Immature natural killer cell (primary cell): ENCODE measurements at regions not wholly inside any gene's neighbourhood (a gene's known extent, or its start where the extent isn't known, plus 50 kb on each side); places are given as distances from the start of the nearest gene placed in this dataset.
"Not testable (repeated sequence)": the region's sequence is repeated elsewhere in the genome, so short reads cannot be mapped to it uniquely, and the experiment has no call there.

Experiments used
- DNase-seq, 3 donors: peaks; one replicate each; pipeline ENCODE4 v3.0.0; 2022; ENCODE audit warnings: mixed read lengths in 1 of 3
- H3K27ac Mint-ChIP-seq, 6 donors: one replicate each; pipeline ENCODE4 v1.8.0; 2020; ENCODE audit warnings: mixed read lengths in 6 of 6, mild to moderate bottlenecking in 5 of 6, inconsistent platforms in 4 of 6, moderate library complexity in 3 of 6
- H3K27me3 Mint-ChIP-seq, 3 donors: one replicate each; pipeline ENCODE4 v1.8.0; 2020 to 2021; ENCODE audit warnings: low read depth in 3 of 3, mild to moderate bottlenecking in 3 of 3, mixed read lengths in 3 of 3, moderate library complexity in 3 of 3, inconsistent platforms in 1 of 3
- H3K36me3 Mint-ChIP-seq, 3 donors: one replicate each; pipeline ENCODE4 v1.8.0; 2020; ENCODE audit warnings: mixed read lengths in 3 of 3, inconsistent platforms in 2 of 3, mild to moderate bottlenecking in 2 of 3
- H3K4me1 Mint-ChIP-seq, 2 donors: one replicate each; pipeline ENCODE4 v1.8.0; 2020; ENCODE audit warnings: inconsistent platforms in 2 of 2, mild to moderate bottlenecking in 2 of 2, mixed read lengths in 2 of 2, moderate library complexity in 1 of 2
- H3K4me3 Mint-ChIP-seq, 5 donors: one replicate each; pipeline ENCODE4 v1.8.0; 2020; ENCODE audit warnings: mild to moderate bottlenecking in 5 of 5, mixed read lengths in 5 of 5, inconsistent platforms in 3 of 5, moderate library complexity in 3 of 5
- H3K9me3 Mint-ChIP-seq, 6 donors: one replicate each; pipeline ENCODE4 v1.8.0; 2020; ENCODE audit warnings: mild to moderate bottlenecking in 6 of 6, mixed read lengths in 6 of 6, inconsistent platforms in 4 of 6, moderate library complexity in 3 of 6

DNA sequence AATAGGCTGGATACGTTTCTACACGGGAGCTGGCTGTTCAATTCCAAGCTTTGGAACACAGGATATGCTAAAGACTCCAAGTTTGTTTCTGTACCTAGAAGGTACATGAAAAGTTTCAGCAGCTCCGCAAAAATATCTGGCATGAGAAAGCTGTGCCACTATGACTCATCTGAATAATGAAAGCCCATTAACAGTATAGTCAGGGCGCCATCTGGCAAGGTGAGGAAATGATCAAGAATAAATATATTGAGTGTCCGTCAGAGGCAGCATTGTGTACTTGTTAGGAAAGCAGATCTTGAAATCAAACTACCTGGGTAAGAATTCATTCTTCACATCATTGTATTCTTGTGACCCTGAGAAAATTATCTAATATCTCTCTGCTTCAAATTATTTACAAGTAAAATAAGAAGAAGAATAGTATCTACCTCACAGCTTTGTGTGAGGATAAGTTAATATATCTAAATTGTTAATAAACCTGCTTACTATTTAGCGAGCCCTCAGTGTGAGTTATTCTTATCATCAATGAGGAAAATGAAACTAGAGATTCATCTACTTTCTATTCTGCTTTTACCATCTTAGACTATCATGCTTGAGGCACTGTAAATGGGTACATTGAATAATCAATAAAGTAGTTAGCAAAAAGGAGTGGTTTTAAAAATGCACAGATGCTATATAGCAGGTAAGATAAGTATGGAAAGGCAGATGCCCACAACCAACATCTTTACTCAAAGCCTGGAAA is 53.5 kb downstream of the FSCB start:
- H3K9me3 Mint-ChIP-seq = peaks cover 14 to 55% (median 35%) of the 10 kb centered on the region in 6 donors
- H3K36me3 Mint-ChIP-seq = peaks cover 0 to 4% (median 0%) of the 10 kb centered on the region in 3 donors
- DNase-seq = no peak
- H3K4me3 Mint-ChIP-seq = no peak overlapping the region
- H3K27ac Mint-ChIP-seq = no peak overlapping the region
- peaks cover 0 to 5% (median 0%) of the 10 kb centered on the region in 3 donors for H3K27me3 Mint-ChIP-seq
- no peaks in the 10 kb centered on the region for H3K4me1 Mint-ChIP-seq

DNA sequence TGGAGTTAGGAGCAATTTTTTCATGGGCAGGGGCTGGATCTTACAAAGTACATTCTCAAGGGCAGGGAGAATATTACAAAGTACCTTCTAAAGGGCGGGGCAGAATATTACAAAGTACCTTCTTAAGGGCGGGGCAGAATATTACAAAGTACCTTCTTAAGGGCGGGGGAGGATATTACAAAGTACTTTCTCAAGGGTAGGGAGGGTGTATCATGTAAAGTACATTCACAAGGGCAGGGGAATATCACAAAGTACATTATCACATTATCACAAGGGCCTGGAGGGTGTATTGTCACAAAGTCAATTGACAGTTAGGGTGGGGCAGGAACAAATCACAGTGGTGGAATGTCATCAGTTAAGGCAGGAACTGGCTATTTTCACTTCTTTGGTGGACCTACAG is 56.9 kb downstream of the FSCB start:
- not testable (repeated sequence) for H3K4me3 Mint-ChIP-seq, H3K27me3 Mint-ChIP-seq, H3K27ac Mint-ChIP-seq, H3K4me1 Mint-ChIP-seq, H3K36me3 Mint-ChIP-seq, DNase-seq
- peaks cover 14 to 31% (median 25%) of the 10 kb centered on the region in 6 donors for H3K9me3 Mint-ChIP-seq

DNA sequence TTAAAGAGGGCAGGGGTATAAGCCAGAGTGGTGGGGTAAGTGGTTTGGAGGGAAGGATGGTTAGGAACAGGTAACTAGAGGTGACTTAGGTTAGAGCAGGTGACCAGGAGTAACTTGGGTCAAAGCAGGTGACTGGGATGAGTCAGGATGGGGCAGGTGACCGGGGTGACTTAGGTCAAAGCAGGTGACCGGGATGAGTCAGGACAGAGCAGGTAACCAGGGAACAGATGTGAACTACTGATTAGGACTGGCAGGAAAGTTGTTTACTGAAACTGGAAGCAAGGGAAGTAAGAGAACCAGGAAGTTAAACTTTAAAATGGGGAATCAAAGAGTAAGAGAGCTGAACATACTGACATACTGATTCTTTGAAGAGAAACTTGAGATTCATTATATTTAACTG is 57.4 kb downstream of the FSCB start:
- no peaks in the 10 kb centered on the region for H3K4me1 Mint-ChIP-seq
- H3K27ac Mint-ChIP-seq = no peak overlapping the region
- DNase-seq = no peak
- H3K9me3 Mint-ChIP-seq = peaks cover 14 to 32% (median 24%) of the 10 kb centered on the region in 6 donors
- H3K4me3 Mint-ChIP-seq = no peak overlapping the region
- H3K36me3 Mint-ChIP-seq = no peaks in the 10 kb centered on the region
- H3K27me3 Mint-ChIP-seq = peaks cover 0 to 2% (median 0%) of the 10 kb centered on the region in 3 donors

DNA sequence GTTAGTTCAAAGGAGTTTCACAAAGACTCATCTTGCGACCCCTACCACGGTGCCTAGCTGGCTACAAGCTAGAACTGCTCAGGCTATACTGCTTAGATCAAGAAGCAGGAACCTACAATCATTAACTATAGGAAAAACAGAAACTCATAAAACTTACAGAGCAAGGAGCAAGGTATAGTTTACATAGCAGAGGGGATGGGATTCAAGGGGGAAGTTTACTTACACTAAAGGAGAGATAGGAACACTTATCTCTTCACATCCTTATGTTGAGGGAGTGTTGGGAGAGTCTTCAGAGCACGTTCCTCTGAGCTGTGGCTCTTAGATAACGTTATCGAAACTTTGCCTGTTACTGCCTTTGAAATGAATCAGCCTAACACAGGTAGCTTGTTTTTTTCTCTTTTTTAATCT is 58.1 kb downstream of the FSCB start:
- peaks cover 0 to 2% (median 0%) of the 10 kb centered on the region in 3 donors for H3K27me3 Mint-ChIP-seq
- H3K36me3 Mint-ChIP-seq = no peaks in the 10 kb centered on the region
- DNase-seq = no peak
- H3K27ac Mint-ChIP-seq = no peak overlapping the region
- no peak overlapping the region for H3K4me3 Mint-ChIP-seq
- peaks cover 10 to 32% (median 20%) of the 10 kb centered on the region in 6 donors for H3K9me3 Mint-ChIP-seq
- no peaks in the 10 kb centered on the region for H3K4me1 Mint-ChIP-seq

DNA sequence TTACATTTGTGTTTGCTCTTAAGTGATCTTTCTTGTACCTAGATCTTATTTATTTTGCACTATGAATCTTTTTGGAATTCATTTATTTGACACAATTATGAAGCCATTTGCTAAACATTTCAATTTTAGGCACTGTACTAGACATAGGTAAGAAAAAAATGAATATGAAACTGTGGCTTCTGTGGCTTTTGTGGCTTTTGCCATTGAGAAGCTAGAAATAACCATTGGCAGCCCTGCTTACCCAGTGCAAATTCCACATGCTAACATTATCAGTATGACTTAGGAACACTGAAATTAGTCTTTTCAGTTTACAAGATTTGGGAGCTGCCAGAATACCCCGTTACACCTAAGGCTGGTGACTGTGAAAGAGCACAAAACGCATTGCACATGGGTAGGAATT is 60.1 kb downstream of the FSCB start:
- Mint-ChIP-seq H3K9me3 (peaks cover 5 to 21% (median 8%) of the 10 kb centered on the region in 6 donors), H3K36me3 (no peaks in the 10 kb centered on the region), H3K27me3 (no peaks in the 10 kb centered on the region), H3K4me1 (no peaks in the 10 kb centered on the region), H3K27ac (no peak overlapping the region), H3K4me3 (no peak overlapping the region)
- DNase-seq = no peak

DNA sequence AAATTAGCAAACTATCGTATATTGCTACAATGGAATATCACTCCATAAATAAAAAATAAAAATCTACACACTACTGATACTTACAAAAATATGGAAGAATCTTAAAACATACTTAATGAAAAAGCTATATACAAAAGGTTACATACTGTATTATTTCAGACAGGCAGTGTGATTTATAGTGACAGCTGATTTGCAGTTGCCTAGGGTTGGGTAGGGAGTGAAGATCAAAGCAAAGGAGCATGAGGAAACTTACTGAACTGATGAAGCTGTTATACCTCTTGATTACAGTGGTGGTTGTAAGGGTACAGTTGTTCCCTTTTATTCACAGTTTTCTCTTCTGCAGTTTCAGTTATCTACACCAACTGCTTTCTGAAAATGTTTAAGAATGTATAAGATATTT is 62.6 kb downstream of the FSCB start:
- H3K27ac Mint-ChIP-seq = no peak overlapping the region
- H3K4me1 Mint-ChIP-seq = no peaks in the 10 kb centered on the region
- DNase-seq = no peak
- H3K36me3 Mint-ChIP-seq = no peaks in the 10 kb centered on the region
- H3K9me3 Mint-ChIP-seq = peaks cover 2 to 11% (median 5%) of the 10 kb centered on the region in 6 donors
- no peaks in the 10 kb centered on the region for H3K27me3 Mint-ChIP-seq
- H3K4me3 Mint-ChIP-seq = no peak overlapping the region

DNA sequence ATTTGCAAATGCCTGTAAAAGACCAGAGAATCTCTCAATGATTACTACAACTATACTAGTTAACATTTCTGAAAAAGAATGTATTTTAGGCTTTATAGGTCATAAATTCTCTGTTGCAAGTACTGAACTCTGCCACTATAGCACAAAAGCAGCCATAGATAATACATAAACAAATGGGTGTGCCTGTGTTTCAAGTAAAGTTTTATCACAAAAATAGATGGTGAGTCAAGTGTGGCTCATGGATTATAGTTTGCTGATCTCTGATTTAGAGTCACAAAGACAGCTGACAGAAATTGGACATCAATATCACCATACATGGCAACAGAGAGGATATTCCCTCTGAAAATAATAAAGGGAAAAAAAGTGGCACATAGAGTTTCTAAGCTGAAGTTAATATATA is 68.1 kb downstream of the FSCB start:
- no peak overlapping the region for H3K4me3 Mint-ChIP-seq
- no peaks in the 10 kb centered on the region for H3K4me1 Mint-ChIP-seq
- no peaks in the 10 kb centered on the region for H3K27me3 Mint-ChIP-seq
- peaks cover 0 to 4% (median 0%) of the 10 kb centered on the region in 3 donors for H3K36me3 Mint-ChIP-seq
- H3K27ac Mint-ChIP-seq = no peak overlapping the region
- H3K9me3 Mint-ChIP-seq = peaks cover 3 to 7% (median 5%) of the 10 kb centered on the region in 6 donors
- no peak for DNase-seq

DNA sequence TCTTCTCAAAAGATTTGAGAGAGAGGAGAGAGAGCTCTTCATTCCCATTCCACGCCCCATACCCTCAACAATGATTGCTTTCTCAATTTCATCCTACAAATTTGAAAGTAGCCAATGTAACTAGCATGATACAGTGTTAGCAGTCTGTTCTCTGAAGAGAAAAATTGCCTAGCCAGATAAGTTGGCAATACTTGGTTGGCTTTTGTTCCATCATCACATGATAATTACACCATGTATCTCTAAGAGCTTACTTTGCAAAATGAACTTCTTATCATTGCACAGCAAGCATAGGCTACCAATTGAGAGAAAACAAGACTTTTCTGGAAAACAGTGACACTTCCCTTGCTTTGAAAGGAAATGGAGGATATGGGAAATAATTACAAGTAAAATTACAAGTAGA is 68.9 kb downstream of the FSCB start:
- H3K4me1 Mint-ChIP-seq = no peaks in the 10 kb centered on the region
- H3K27ac Mint-ChIP-seq = no peak overlapping the region
- peaks cover 0 to 4% (median 0%) of the 10 kb centered on the region in 3 donors for H3K36me3 Mint-ChIP-seq
- no peaks in the 10 kb centered on the region for H3K27me3 Mint-ChIP-seq
- DNase-seq = no peak
- peaks cover 4 to 10% (median 6%) of the 10 kb centered on the region in 6 donors for H3K9me3 Mint-ChIP-seq
- no peak overlapping the region for H3K4me3 Mint-ChIP-seq

DNA sequence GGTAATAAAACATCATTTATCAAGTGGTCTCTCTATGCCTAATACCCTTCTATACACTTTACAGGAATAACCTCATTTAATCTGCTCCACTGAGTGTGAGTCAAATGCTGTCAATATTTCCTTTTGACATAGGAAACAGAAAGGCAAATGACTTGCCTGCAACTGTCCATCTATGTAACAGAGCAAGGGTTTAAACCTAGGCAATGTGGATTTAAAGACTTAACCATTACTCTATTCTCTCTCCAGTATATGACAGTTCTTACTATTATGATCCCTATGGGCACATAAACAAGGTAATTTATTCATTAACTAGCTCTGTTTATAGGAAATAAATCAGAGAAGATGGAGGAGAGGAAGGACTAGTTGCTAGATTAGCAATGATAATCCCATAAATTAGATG is 70.6 kb downstream of the FSCB start:
- H3K4me1 Mint-ChIP-seq = no peaks in the 10 kb centered on the region
- no peaks in the 10 kb centered on the region for H3K27me3 Mint-ChIP-seq
- H3K9me3 Mint-ChIP-seq = peaks cover 5 to 17% (median 8%) of the 10 kb centered on the region in 6 donors
- peaks cover 0 to 4% (median 0%) of the 10 kb centered on the region in 3 donors for H3K36me3 Mint-ChIP-seq
- H3K4me3 Mint-ChIP-seq = no peak overlapping the region
- H3K27ac Mint-ChIP-seq = no peak overlapping the region
- DNase-seq = no peak

DNA sequence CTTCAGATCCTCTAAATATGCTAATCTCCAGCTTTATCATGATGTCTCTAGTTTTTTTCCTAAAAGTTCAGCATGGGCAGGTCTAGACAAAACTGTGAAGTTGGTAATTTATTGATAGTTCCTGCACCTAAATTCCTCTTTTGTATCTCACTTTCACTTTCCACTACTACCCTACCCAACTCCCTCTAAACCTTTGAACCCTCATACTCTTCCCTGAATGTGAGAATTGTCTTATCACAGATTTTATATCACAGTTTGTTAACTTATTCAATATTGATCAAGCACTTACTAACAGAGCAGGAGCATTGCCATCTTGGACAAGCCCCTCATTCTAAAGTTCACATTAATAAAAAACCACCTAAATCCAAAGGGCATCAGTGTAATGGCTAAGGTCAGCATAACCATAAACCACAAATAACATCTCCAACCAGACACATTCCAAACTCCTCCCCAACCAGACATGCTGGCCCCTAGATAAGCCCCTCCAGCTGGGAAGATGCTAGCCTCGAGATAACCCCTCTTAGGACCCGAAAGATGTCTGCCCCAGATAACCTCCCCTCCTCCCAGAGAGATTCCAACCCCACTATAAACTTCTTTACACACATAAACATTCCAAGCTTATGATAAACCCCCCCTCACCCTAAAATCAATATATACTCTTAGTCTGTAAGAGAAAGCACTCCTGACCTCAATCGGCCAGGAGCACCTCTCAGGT is 78.7 kb downstream of the FSCB start:
- H3K36me3 Mint-ChIP-seq = no peaks in the 10 kb centered on the region
- no peak for DNase-seq
- H3K4me3 Mint-ChIP-seq = no peak overlapping the region
- H3K4me1 Mint-ChIP-seq = no peaks in the 10 kb centered on the region
- H3K27ac Mint-ChIP-seq = no peak overlapping the region
- H3K27me3 Mint-ChIP-seq = peaks cover 0 to 1% (median 0%) of the 10 kb centered on the region in 3 donors
- H3K9me3 Mint-ChIP-seq = peaks cover 14 to 40% (median 27%) of the 10 kb centered on the region in 6 donors

DNA sequence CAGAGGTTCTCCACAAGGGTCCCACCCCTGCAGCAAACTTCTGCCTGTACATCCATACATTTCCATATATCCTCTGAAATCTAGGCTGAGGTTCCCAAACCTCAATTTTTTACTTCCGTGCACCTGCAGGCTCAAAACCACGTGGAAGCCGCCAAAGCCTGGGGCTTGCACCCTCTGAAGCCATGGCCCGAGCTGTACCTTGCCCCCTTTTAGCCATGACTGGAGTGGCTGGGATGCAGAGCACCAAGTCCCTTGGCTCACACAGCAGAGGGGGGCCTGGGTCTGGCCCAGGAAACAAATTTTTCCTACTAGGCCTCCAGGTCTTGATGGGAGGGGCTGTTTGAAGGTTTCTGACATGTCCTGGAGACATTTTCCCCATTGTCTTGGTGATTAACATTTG is 84.4 kb downstream of the FSCB start:
- Mint-ChIP-seq H3K4me3 (no peak overlapping the region), H3K27me3 (no peaks in the 10 kb centered on the region), H3K4me1 (no peaks in the 10 kb centered on the region), H3K36me3 (peaks cover 0 to 4% (median 0%) of the 10 kb centered on the region in 3 donors), H3K9me3 (peaks cover 8 to 43% (median 19%) of the 10 kb centered on the region in 6 donors), H3K27ac (no peak overlapping the region)
- DNase-seq = no peak

DNA sequence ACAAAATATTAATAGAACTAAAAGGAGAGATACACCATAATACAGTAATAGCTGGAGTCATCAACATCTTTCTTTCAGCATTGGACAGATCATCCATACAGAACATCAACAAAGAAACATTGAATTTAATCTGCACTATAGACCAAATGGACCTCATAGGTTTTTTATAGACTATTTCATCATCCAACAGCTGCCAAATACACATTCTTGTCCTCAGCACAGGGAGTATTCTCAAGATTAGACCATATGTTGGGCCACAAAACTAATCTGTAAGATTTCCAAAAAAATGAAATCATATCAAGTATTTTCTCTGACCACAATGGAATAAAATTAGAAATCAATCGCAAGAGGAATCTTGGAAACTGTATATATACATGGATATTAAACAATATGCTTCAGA is 86.9 kb downstream of the FSCB start:
- peaks cover 0 to 4% (median 0%) of the 10 kb centered on the region in 3 donors for H3K36me3 Mint-ChIP-seq

DNA sequence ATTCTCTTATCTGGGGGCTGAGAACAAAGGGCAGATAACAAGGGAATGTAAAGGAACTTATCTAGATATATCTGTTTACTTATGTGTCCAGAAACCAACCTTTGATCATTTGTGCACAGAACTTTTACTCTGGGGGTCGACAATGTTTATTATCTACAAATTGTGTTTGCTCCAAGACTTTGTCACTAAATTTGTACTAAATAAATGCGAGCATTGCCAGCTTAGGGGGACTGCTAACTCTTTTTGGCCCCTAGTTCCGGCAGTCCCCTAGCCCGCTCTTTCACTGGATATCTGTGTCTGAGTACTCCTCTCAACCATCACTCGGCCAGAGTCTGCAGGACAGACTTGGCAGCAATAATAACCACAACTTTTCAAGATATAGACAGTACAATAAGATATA is 88.2 kb downstream of the FSCB start:
- DNase-seq = no peak
- no peaks in the 10 kb centered on the region for H3K4me1 Mint-ChIP-seq
- H3K27ac Mint-ChIP-seq = no peak overlapping the region
- H3K36me3 Mint-ChIP-seq = peaks cover 0 to 4% (median 0%) of the 10 kb centered on the region in 3 donors
- H3K9me3 Mint-ChIP-seq = peaks cover 11 to 69% (median 26%) of the 10 kb centered on the region in 6 donors
- no peak overlapping the region for H3K4me3 Mint-ChIP-seq
- no peaks in the 10 kb centered on the region for H3K27me3 Mint-ChIP-seq

More for the DNA sequence above, 86.9 kb downstream of the FSCB start:
- Mint-ChIP-seq H3K27ac (no peak overlapping the region), H3K4me1 (no peaks in the 10 kb centered on the region), H3K4me3 (no peak overlapping the region), H3K9me3 (peaks cover 8 to 59% (median 28%) of the 10 kb centered on the region in 6 donors), H3K27me3 (no peaks in the 10 kb centered on the region)
- no peak for DNase-seq

DNA sequence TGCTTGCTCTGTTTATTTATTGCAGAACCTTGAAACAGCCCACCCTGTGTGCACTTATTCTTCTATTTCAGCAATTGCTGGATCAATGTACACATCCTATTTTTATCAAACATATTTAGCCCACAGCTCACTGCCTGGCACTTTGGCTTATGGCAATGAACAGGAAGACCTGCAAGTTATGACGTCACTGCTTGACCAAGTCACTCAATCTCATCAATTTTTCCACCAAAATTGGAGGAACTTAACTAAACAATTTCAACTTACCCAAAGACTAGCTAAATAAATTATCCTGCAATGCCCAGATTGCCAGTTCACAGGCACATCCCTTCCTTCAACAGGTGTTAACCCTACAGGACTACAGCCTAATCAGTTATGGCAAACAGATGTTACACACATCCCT is 89.3 kb downstream of the FSCB start:
- H3K36me3 Mint-ChIP-seq = peaks cover 0 to 4% (median 0%) of the 10 kb centered on the region in 3 donors
- no peak for DNase-seq
- H3K4me1 Mint-ChIP-seq = no peaks in the 10 kb centered on the region
- no peak overlapping the region for H3K27ac Mint-ChIP-seq
- H3K4me3 Mint-ChIP-seq = no peak overlapping the region
- H3K27me3 Mint-ChIP-seq = no peaks in the 10 kb centered on the region
- peaks cover 10 to 65% (median 28%) of the 10 kb centered on the region in 6 donors for H3K9me3 Mint-ChIP-seq
